ENCODE measurements at regions not wholly inside any gene's neighbourhood (a gene's known extent, or its start where the extent isn't known, plus 50 kb on each side); places are given as distances from the start of the nearest gene placed in this dataset.

DNA sequence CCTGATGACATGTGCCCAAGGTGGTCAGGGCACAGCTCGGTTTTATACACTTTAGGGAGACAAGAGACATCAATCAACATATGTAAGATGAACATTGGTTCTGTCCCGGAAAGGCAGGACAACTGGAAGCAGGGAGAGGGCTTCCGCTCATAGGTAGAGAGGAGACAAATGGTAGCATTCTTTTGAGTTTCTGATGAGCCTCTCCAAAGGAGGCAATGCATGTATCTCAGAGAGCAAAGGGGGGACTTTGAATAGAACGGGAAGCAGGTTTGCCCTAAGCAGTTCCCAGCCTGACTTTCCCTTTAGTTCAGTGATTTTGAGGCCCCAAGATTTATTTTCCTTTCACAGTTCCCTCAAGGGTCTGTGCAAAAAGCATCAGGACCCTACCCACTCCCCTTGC, 172.4 kb upstream of the TNRC6C start:
- no peak overlapping the region for H2AFZ ChIP-seq (ENCODE audit: low read length)
- no peak overlapping the region for H3K4me3 ChIP-seq (ENCODE audit: low read length)
- peaks cover 73% of the 10 kb centered on the region for H3K27me3 ChIP-seq (ENCODE audit: low read length)
- H3K9me2 ChIP-seq (replicated peaks; ENCODE audit: low read length) = no peaks in the 10 kb centered on the region
- no peaks in the 10 kb centered on the region for H3F3A ChIP-seq (ENCODE audit: low read length, unreplicated experiment)
- H3K36me3 ChIP-seq (ENCODE audit: low read depth, low read length) = no peaks in the 10 kb centered on the region
- POLR2A ChIA-PET (ENCODE audit: unreplicated experiment) = no interaction called here
- H3K9ac ChIP-seq (ENCODE audit: low read length) = no peak overlapping the region
- H3K27ac ChIP-seq (ENCODE audit: low read length) = no peak overlapping the region
- H3K4me1 ChIP-seq (ENCODE audit: insufficient read depth, low read length) = no peaks in the 10 kb centered on the region
- TF ChIP-seq EZH2phosphoT487 (IDR thresholded peaks at IDR 0.05; ENCODE audit: borderline replicate concordance, low read length) (no peak), EZH2 (IDR thresholded peaks at IDR 0.05; ENCODE audit: low read length, unreplicated experiment) (no peak)
- TF ChIP-seq, protein P1, sequence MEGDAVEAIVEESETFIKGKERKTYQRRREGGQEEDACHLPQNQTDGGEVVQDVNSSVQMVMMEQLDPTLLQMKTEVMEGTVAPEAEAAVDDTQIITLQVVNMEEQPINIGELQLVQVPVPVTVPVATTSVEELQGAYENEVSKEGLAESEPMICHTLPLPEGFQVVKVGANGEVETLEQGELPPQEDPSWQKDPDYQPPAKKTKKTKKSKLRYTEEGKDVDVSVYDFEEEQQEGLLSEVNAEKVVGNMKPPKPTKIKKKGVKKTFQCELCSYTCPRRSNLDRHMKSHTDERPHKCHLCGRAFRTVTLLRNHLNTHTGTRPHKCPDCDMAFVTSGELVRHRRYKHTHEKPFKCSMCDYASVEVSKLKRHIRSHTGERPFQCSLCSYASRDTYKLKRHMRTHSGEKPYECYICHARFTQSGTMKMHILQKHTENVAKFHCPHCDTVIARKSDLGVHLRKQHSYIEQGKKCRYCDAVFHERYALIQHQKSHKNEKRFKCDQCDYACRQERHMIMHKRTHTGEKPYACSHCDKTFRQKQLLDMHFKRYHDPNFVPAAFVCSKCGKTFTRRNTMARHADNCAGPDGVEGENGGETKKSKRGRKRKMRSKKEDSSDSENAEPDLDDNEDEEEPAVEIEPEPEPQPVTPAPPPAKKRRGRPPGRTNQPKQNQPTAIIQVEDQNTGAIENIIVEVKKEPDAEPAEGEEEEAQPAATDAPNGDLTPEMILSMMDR (conservative IDR thresholded peaks at IDR 0.05; ENCODE audit: low read depth, low read length) = no peak
- no peaks in the 10 kb centered on the region for H3K79me2 ChIP-seq (ENCODE audit: low read length)
- CTCF ChIA-PET = no interaction called here
- DNase-seq = no peak
- no peak overlapping the region for H3K4me2 ChIP-seq (ENCODE audit: low read length)
- ATAC-seq = no peak
- no peaks in the 10 kb centered on the region for H4K20me1 ChIP-seq (ENCODE audit: low read length)
- no peaks in the 10 kb centered on the region for H3K9me3 ChIP-seq (ENCODE audit: low read length)
- BruUV-seq (replicated peaks) = no TSS peak
- intact Hi-C loops (cut with micrococcal nuclease) = no loop called here

DNA sequence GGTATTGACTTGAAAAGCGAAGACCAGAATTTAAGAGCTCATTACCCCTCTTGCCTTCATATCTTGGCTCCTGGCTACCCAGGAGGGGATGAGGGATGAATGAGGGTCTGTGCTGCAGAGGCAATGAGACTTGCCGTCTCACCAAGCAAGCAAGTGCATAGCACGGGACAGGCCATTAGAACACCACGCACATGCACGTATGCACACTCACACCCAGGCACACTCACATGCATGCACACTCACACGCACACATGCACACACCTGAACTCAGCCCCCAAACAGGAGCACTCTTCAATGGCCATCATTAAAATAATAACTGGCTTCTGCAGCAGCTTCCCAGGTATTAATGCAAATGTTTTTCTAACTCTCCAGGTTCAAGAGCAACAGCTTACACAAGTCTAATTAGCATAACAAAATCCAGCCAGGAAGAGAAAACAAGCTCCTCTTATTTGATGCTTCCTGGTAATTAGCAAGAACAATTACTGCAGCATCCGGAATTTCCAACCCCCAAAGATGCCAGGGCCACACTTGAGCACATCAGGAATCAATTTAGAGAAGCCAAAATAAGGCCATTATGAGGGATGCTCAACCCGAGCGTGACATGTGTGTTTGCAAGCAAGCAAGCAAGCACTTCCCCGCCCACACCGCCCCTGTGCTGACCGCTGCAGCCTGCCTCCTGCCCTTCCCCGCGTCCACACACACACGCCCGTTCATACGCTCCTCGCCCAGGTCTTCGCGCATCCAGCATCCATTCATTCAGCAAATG, 171.6 kb upstream of the TNRC6C start:
- Histone ChIP-seq H3K27ac (ENCODE audit: low read length) (no peak overlapping the region), H3K4me3 (ENCODE audit: low read length) (no peak overlapping the region), H3K79me2 (ENCODE audit: low read length) (no peaks in the 10 kb centered on the region), H3K36me3 (ENCODE audit: low read depth, low read length) (no peaks in the 10 kb centered on the region), H3K9me3 (ENCODE audit: low read length) (no peaks in the 10 kb centered on the region), H3K9ac (ENCODE audit: low read length) (no peak overlapping the region), H4K20me1 (ENCODE audit: low read length) (no peaks in the 10 kb centered on the region), H3K4me2 (ENCODE audit: low read length) (no peak overlapping the region), H3K4me1 (ENCODE audit: insufficient read depth, low read length) (no peaks in the 10 kb centered on the region), H2AFZ (ENCODE audit: low read length) (no peak overlapping the region), H3F3A (ENCODE audit: low read length, unreplicated experiment) (no peaks in the 10 kb centered on the region), H3K9me2 (replicated peaks; ENCODE audit: low read length) (no peaks in the 10 kb centered on the region), H3K27me3 (ENCODE audit: low read length) (peaks cover 80% of the 10 kb centered on the region)
- TF ChIP-seq, protein P1 (conservative IDR thresholded peaks at IDR 0.05; ENCODE audit: low read depth, low read length) = no peak
- intact Hi-C loops (cut with micrococcal nuclease) = no loop called here
- ChIA-PET POLR2A (ENCODE audit: unreplicated experiment) (no interaction called here), CTCF (no interaction called here)
- DNase-seq (no peak), ATAC-seq (no peak)
- no TSS peak for BruUV-seq (replicated peaks)

DNA sequence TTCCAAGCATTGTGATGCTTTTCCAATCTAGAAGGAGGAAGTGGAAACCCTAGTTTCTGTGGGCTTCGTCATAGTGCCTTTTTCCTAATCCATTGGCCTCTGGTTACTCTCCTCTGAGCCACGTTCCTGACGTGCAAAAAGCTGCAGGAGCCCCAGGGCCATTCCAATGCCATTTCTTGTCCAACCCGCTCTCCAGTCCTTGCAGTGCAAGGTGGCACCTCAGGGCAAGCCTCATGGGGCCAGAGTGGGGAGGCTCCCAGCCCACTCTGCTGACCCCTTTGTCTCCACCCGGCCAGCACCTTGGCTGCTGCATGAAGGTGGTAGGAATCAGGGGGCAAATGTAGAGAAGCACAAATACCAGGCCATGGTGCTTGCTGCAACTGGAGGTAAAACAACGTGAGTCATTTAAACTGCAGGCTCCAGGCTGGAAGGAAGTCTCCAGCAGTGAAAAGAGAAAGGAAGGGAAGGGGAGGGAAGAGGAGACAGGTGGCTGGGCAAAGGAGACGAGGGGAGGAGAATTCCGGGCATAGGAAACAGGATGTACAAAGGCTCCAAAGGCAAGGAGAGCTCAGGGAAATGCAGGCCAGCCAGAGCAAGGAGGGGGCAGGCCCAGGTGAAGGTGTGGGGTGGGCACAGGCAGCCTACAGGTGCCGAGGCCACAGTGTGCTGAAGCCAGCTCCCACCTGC, 168.2 kb upstream of the TNRC6C start:
- Histone ChIP-seq H3K9me2 (replicated peaks; ENCODE audit: low read length) (no peaks in the 10 kb centered on the region), H3K9me3 (ENCODE audit: low read length) (no peaks in the 10 kb centered on the region), H3K79me2 (ENCODE audit: low read length) (no peaks in the 10 kb centered on the region), H2AFZ (ENCODE audit: low read length) (no peak overlapping the region), H3K4me3 (ENCODE audit: low read length) (no peak overlapping the region), H3F3A (ENCODE audit: low read length, unreplicated experiment) (no peaks in the 10 kb centered on the region), H3K4me1 (ENCODE audit: insufficient read depth, low read length) (no peaks in the 10 kb centered on the region), H3K9ac (ENCODE audit: low read length) (no peak overlapping the region), H4K20me1 (ENCODE audit: low read length) (no peaks in the 10 kb centered on the region), H3K36me3 (ENCODE audit: low read depth, low read length) (no peaks in the 10 kb centered on the region), H3K27ac (ENCODE audit: low read length) (no peak overlapping the region), H3K4me2 (ENCODE audit: low read length) (no peak overlapping the region), H3K27me3 (ENCODE audit: low read length) (peaks cover 82% of the 10 kb centered on the region)
- BruUV-seq (replicated peaks) = no TSS peak
- TF ChIP-seq EZH2 (IDR thresholded peaks at IDR 0.05; ENCODE audit: low read length, unreplicated experiment) (no peak), EZH2phosphoT487 (IDR thresholded peaks at IDR 0.05; ENCODE audit: borderline replicate concordance, low read length) (no peak)
- TF ChIP-seq, protein P1 (conservative IDR thresholded peaks at IDR 0.05; ENCODE audit: low read depth, low read length) = no peak
- ATAC-seq (no peak), DNase-seq (no peak)
- intact Hi-C loops (cut with micrococcal nuclease) = no loop called here
- CTCF ChIA-PET = no interaction called here
- POLR2A ChIA-PET (ENCODE audit: unreplicated experiment) = no interaction called here

Measured in PC-3 (cell line).